Stimulated activated CD4-positive, alpha-beta T cell treated with anti-CD3 and anti-CD28 coated beads, Interleukin-15, amount 100 ng/mL, for 48 hours (primary cell): ENCODE measurements at regions not wholly inside any gene's neighbourhood (a gene's known extent, or its start where the extent isn't known, plus 50 kb on each side); places are given as distances from the start of the nearest gene placed in this dataset.
"Not testable (repeated sequence)": the region's sequence is repeated elsewhere in the genome, so short reads cannot be mapped to it uniquely, and the experiment has no call there.

ENCODE experiments used
- DNase-seq, 2 donors: peaks; one replicate each; pipeline ENCODE4 v3.0.0-alpha.2; 2020; ENCODE audit warnings: low read depth in 2 of 2

DNA sequence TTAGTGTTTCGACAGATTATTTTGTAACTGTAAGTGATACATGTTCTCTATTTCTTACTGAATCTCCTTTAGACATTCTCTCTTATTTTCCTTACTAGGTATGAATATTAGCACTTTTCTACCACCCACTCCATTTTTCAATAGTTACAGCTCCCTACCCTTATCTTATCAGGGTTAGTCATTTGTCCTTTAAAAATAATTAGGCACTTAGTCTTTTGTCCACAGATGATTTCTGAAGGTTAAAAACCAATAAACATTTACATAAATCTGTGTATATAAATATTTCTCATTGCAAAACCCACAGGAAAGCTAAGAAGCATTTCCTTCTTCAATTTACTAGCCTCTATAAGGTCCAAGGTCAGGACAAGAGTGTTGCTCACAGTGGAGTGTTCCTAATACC lies 624.1 kb upstream of the MIR17HG start:
- DNase-seq: no peak

DNA sequence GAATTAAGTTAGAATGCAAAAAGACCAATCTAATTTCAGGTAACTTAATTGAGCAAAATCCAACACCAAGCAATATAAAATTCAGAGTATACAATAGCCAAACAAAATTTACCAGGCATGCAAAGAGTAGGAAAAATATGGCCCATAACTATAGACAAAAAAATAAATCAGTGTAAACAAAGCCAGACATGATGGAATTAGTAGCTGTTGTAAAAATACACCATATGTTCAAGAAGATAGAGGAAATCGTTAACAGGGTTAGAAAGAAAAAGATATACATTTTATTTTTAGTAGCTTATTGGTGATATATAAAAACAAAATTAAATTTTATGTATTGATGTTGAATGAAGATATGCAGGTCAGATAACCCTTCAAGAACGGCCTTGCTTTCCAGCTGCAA lies 621.1 kb upstream of the MIR17HG start:
- DNase-seq: no peak

DNA sequence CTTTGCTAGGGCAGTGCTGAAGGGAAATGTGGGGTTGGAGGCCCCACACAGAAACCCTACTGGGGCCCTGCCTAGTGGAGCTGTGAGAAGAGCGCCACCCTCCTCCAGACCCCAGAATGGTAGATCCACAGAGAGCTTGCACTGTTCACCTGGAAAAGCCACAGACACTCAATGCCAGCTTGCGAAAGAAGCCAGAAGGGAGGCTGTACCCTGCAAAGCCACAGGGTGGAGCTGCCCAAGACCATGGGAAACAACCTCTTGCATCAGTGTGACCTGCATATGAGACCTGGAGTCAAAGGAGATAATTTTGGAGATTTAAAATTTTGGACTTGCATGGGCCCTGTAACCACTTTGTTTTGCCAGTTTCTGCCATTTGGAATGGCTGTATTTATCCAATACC lies 615.4 kb upstream of the MIR17HG start:
- DNase-seq: no peak

DNA sequence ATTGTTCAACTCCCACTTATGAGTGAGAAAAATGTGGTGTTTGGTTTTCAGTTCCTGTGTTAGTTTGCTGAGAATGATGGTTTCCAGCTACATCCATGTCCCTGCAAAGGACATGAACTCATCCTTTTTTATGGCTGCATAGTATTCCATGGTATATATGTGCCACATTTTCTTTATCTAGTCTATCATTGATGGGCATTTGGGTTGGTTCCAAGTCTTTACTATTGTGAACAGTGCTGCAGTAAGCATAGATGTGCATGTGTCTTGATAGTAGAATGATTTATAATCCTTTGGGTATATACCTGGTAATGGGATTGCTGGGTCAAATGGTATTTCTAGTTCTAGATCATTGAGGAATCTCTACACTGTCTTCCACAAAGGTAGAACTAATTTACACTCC lies 613.0 kb upstream of the MIR17HG start:
- DNase-seq: not testable (repeated sequence)

DNA sequence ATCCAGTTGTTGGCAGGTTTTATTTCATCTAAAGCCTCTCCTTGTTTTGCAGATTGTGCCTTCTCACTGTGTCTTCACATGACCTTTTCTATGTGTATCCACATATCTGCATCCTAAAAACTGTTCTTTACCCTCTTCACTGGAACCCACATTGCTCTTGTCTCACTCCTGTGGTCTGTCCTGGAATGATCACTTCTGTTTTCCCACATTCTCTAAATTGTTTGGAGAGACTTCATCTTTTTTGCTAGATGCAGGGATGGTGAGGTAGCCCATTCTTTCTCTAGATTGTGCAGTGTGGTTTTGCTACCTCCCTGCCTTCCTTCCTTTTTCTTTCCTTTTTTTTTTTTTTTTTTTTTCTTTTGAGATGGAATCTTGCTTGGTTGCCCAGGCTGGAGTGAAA lies 608.6 kb upstream of the MIR17HG start:
- DNase-seq: no peak

DNA sequence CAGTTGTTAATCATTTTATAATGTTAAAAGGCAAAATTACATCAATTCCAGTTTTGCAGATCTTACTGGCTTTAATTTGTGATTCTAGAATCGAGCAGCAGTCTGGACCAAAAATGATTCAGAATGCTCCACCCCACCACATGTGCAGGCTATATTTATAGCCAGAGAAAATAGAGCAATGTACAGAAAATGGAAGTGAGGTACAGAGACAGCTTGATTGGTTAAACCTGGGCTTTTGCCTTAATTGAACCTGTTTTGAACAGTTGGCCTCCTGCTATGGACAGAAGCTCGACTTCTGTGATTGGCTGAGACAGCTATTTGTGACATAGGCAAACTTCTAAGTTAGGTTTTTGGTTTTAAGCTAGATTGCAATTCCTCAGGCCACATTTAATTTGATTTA lies 607.4 kb upstream of the MIR17HG start:
- DNase-seq: no peak

DNA sequence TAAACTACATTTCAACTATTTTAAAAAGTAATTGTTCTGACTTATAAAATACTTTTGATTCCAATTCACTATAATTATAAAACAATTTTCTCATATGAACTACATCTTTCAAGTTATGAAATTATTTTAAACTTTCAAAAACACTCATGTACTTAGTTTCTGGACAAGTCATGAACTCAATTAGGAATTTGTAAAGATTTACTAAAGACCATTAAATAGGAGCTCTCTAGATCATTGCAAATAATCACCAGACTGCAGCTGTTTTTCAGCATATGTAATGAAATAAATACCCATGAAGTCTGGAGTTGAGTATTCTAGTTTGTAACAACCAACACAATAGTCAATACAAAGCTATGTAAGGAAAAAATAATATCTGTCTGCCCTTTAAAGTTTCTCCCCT lies 605.1 kb upstream of the MIR17HG start:
- no peak for DNase-seq

DNA sequence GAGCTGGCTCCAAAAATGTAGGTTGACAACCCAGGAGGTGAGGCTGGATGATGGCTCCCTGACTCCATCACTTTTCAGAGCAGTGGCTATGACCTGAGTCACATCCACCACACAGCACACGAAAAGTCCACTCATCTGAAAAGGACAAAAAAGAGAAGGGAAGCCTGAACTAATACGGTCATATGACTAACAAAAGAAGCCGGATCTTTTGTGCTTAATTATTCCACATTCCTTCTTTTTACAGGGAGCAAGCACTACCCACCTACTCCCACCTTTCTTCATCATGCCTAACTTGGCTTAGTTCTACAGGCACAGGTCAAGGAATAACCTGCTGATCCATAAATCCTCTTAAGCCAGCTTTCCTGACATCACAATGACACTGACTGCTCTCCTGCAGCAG lies 601.3 kb upstream of the MIR17HG start:
- DNase-seq: no peak

DNA sequence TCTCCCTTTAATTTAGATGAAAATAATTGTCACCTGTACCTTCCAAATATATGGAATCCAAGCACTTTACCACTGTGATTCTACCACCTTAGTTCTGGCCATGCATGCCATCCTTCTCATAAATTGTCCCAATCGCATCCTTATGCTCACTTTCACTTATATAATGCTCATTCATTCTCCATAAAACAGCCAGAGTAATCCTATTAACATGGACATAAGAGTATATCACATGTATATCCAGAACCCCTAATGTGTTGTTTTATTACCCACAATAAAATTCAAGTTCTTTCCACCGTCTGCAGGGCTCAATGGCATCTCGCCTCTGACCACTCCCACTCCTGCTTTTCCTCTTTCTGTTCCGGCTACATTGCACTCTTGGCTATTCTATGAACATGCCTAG lies 597.5 kb upstream of the MIR17HG start:
- DNase-seq: no peak

DNA sequence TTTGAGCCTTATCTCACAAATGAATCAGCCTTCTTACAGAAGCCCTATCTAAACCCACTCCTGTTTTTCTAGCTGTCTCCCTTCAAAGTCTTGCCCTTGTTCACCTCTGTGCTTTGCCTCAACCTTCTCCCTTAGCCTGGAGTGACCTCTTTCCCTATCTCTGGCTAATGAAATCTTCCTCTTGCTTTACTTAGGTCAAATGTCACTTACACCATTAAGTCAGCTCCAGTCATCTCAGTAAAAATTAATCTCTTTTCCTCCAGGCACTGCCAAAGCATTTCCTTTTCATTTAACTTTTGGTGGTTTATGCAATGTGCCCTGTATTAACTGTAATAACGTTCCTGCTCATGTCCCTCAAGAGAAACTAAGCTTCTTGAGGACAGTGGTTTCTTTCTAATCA lies 596.5 kb upstream of the MIR17HG start:
- no peak for DNase-seq

DNA sequence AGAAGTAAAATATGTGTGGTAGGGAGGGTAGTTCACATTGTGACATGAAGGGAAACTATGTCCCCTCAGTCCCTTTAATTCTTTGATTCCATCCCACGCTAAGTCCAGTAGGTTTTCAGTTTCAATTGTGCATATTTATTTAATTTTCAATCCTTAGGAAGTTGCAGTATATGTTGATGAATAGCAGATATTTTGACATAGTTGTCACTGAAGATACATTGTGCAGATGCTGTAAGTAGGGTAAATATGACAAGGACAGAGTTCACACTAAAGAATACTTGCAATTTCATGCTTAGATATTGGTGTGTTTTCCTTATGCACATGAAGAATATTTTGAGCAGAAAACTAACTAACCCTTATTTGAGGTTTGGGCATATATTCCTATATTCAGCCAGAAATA lies 595.4 kb upstream of the MIR17HG start:
- DNase-seq: no peak

DNA sequence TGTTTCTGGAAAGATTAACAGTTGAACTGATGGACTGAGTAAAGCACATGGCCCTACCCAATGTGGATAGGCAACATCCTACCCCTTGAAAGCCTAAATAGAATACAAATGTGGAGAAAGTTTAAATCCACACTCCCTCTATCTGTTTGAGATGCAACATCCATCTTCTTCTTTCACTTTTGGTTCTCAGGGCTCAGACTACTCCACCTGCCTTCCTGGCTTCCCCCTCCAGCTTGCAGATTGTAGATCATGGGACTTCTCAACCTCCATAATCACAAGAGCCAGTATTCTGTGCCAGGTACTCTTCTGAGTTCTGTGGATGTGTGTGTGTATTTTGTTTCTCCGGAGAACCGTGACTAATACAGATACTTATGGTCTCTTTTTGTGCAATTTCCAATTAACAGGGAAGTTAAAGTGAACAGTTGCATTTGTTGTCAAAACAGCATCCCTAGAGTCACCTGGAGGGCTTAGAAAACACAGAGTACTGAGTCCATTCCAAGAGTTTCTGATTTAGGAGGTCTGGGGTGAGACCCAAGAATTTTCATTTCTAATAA lies 590.3 kb upstream of the MIR17HG start:
- no peak for DNase-seq

DNA sequence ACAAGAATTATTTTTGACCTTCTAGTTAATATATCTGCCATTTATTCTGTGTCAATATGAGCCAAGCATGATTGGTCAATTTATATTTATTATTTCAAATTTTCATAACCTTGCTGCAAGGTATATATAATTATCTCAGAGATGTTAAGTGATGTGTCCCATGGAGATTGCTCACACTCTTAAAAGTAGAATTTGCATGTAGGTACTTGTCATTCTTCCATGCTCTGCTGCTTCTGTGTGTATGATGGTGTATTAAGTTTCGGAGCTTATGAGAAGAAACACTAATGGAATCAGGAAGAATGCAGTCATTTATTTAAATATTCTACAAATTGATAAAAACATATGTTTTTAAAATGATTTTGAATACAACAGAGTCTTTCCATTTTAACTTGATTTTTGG lies 586.8 kb upstream of the MIR17HG start:
- no peak for DNase-seq

DNA sequence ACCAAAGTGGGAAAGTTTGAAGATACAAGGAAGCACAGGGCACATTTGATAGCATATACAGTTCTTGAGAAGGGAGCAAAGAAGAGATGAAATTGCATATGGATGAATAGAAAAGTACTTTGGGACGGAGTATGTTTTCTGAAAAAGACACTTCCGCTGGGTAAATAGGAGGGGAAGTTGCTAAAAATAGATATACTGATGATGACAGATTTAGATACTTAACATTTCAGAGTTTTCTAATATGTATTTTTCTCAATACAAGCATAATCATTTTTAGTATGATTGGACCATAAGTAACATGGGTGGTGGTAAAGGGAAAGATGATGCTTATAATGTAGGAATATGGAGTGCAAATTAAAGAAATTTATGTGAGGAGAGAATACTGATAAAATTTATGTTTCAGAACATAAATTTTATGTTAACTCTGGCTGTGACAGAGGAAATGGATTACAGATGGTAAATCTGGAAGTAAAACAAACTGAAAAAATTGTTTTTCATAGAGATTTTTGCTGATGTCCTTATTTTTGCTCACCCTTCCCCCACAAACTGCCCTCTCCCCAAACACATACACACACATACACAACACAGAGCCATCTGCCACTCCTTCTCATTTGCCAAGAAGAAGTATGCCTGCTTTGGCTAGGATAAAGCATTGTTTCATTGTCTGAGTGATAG lies 583.9 kb upstream of the MIR17HG start:
- no peak for DNase-seq

DNA sequence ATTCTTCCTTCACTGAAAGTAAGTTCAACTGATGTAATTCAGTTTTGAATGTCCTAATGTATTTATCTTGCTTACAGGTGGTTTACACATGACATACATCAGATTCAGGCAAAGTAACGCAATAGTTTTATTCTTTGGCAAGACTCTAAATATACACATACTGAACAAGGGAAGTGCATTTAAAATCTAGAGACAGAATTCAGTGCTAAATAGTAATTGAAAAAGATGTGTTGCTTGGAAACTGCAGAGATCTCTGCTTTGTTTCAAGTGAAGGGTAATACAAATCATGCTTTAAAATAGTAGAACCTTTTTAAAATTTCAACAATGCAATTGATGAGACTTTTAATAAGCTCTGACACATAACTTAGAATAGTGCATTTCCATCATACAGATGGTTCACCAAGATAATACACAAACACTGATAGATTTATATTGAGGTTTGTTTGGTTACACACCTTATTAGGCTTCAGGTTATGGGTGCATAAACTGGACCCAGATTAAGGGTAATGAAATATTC lies 581.0 kb upstream of the MIR17HG start:
- no peak for DNase-seq

DNA sequence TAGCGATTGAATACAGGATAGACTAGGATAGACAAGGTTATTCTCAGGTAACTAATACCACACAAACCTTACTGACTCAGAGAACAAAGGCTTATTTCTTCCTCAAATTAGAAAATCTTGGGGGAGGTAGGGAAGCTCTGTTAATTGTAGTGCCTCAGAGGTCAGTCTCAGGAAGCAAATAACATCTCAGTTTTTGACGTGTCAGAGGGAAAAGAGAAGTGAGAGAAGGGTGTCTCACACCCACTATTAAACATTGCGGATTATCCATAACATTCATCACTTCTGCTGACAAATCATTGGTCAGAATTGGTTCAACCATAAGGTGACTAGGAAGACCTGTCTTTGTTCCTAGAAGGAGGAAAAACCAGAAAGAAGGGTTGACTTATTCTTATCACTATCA lies 579.4 kb upstream of the MIR17HG start:
- DNase-seq: no peak

DNA sequence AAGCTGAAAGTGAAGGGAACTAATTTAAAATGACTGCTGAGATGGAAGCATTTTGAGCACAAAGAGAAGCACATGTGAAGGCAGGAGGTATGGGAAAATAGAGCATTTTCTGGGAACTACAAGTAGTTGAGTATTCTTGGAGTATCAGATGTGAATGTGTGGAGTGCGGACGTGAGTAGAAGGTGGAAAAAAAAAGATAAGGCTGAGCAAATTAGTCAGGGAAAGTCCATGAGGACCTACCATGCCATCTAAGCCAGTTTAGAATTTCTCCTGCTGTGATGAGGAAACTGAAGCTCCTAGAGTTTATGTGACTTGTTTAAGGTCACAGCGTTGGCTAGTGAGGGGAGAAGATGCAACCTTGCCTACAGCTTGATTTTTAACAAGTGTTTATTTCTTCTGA lies 578.1 kb upstream of the MIR17HG start:
- DNase-seq: no peak

DNA sequence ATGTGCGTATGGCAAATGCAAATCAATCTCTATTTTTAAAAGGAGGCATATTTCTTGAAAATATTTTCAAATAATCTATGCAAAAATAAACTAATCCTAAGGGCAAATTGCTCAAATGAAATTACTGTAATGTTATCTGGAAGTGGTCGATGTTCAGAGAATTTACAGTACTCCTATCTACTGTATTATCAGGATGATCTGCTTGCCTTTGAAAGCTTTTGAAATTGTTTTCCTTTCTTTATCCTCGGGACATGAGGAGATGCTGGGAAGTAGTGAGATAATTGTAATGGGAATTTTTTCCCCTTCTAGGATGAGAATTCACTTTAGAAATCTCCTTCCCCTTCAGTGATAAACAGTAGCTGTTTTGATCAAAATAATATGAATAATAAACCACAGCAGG lies 577.2 kb upstream of the MIR17HG start:
- DNase-seq: no peak

DNA sequence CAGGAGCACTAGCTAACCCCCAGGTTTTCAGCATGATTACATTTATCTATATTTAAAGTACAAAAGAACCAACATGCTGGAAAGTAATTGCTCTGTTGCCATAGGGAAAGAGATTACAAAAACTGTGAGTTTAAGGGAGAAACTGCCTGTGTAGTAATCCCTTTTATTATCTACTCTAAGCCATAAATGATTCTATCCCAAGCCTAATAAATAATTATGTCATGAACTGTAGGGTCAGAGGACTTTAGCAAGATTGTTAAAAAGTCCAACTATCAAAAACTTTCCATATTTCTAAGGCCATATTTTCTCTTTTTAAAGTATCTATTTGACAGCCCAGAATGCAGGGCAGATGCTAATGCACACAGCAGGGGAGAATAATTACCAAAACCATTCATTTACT lies 573.8 kb upstream of the MIR17HG start:
- DNase-seq: no peak

DNA sequence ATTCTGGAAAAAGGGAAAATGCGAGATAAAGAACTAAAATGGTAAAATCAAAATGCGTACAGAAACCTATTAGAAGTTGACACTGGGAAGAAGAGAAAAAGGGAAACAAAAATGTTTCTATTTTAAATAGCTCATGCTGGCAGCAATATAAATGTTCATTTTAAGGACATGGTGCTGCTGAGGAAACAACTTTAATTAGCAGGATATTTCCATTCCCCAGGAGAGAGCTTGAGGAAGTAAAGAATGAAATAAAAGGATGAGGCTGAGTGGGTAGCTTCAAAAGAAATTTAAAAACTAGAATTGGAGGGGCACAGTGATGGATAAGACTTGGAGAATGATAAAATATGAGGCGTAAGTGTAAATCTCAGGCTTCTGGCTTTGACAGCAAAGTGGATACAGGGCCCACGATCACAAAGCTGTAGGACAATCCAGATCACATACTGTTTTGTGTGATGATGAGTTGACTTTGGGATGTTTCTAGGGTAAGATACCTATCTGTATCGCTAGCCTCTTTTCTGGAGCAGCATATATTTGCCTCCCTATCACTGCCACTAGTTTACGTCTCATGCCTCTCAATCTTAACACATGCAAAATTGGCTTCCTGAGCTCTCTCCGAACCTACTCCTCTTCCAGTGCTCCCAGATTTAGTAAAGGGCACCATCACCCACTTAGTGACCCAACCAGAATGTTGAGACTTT lies 571.3 kb upstream of the MIR17HG start:
- DNase-seq: no peak

DNA sequence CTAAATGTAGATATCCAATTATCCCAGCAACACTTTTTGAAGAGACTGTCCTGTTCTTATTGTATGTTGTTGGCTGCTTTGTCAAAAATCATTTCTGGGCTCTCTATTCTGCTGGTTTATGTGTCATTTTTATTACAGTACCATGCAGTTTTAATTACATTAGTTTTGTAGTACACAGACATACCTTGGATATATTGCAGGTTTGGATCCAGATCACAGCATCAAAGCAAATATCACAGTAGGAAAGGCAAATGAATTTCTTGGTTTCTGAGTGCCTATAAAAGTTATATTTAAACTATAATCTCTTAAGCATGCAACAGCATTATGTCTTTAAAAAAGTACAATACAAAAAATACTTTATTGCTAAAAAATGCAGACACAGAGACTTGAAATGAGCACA lies 564.2 kb upstream of the MIR17HG start:
- DNase-seq: no peak

DNA sequence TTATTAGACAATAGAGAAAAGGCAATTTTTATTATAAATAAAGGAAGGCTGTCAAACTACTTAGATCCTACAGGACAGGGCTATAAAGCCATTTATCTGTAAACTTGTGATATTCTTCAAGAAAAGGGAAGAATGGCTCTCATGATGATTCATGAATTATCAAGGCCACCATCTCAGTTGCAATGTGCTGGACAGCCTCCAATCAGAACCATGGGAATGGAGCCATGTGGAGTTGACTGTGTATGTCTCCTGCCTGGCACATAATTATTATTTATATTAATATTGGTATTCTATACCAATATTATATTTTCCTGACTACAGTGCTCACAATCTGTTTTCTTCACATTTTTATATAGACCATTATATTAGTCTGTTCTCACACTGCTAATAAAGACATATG lies 560.5 kb upstream of the MIR17HG start:
- DNase-seq: no peak

DNA sequence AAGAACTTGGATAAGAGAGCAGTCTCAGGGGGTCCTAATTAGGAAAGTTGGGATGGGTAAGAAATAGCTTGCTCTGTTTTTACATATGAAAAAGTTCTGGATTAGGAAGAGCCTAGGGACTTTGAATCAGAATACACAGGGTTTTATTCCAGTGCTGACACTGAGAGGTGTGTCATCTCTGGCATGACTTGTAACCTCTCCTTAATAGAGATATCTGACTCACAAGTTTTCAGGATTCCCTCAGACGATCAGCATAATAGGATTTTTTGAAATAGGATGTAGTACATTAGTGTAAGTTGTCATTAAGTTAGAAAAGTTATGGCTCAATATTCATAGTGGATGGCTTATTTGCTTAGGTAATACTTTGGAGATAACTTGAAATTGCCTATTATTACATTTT lies 555.2 kb upstream of the MIR17HG start:
- no peak for DNase-seq
